GM19351 (cell line): ENCODE measurements at regions not wholly inside any gene's neighbourhood (a gene's known extent, or its start where the extent isn't known, plus 50 kb on each side); places are given as distances from the start of the nearest gene placed in this dataset.

Experiments used
- ATAC-seq: cut with Tn5 transposase; IDR thresholded peaks from one replicate; pipeline ENCODE4 v1.9.1; 2021; ENCODE audit warnings: mild to moderate bottlenecking, moderate library complexity; ENCODE audit not compliant: unreplicated experiment

DNA sequence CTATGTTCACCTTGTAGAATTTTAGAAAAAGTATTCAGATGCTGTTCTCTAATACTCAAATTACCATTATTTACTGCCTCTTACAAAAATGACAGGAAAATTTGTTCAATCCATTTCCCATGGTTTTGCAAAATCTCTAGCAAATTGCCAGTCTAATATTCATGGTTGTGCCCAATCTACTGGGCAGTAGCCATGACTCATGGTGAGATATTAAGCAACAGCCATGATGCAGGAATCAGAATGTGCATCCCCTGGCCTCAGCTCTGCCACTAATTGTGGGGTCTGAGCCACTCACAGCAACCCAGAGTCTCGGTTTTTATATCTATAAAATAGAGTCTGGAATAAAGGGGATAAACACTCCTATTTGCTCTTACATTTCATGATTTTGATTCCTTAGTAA lies 353.6 kb downstream of the DEPDC1B start:
- no peak for ATAC-seq

DNA sequence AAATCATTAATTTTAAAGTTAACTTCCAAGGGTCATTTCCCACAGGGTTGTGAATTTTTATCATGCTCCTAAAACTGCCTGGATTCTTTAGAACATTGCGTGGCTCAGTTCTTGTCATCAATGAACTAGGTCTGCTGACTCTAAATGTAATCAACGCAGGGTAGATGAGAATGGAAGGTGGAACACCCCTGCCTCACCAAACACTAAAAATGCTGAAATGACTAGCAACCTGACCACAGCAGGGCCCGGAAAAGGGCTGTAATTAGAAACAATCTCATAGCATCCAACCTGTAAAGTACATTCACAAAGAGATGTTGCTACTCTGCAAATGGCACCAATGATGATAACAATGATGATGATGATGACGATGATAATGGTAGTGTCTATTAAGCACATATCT lies 356.9 kb downstream of the DEPDC1B start:
- no peak for ATAC-seq

DNA sequence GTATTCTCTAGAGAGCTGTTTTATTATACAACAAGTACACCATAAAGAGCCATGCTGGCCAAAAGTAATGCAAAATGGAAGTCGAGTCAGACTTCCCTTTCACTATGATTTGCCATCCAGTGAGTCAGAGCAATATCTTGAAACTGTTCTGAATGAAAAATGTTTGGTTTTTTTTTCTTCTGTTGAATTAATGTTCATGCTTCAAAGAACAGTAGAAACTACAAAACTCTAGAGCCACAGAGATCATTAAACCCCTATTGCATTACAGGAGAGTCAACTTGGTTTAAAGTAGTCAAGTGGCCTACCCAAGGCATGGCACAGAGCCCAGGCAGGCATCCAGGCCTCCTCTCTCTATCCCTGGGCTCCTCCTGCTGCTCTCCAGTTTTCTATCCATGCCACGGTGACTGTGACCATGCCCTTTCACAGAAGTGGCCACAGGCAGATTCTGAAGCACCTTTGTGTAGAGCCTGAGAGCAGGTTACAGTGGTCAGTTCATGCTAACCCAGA lies 358.9 kb downstream of the DEPDC1B start:
- peak; percentile 68 for ATAC-seq

DNA sequence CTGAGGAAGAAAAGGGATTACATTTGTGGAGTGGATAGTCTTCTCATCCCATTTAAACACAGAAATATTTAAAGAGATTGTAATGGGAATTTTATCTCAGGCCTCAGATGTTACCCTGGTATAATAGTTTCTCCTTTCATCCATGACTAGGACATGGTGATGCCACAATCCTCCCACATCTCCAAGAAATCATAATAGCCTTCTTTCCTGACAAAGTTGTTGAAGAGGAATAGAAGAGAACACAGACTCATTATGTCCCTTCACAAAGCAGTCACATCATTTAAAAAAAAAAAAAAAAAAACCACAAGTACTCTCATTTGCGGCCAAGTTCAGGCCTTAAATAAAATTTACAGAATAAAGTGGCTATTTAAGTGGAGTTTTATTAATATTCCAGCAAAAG lies 359.6 kb downstream of the DEPDC1B start:
- no peak for ATAC-seq

DNA sequence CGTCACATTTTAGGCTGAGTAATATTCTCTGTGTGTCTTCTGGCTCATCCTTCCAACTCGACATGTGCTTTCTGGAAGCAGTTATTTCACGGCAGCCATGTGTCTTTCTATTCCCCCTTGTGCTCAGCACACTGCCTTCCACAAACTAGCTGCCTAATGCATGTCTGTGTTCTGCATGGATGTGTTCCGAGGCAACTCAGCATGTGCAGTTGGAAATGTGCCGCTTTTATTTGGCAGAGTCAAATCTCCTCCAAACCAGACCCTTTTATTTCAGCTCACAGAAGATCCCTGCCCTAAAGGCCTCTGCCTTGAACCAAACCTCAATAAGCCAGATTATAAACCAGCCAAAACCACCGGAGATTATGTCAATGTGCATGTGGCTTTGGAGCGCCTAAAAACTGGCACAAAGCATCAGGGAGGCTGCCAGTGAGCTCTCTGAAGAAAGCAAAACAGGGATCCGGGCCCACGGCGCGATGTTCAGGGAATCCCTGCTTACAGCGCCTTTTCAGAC lies 360.2 kb downstream of the DEPDC1B start:
- ATAC-seq = no peak

DNA sequence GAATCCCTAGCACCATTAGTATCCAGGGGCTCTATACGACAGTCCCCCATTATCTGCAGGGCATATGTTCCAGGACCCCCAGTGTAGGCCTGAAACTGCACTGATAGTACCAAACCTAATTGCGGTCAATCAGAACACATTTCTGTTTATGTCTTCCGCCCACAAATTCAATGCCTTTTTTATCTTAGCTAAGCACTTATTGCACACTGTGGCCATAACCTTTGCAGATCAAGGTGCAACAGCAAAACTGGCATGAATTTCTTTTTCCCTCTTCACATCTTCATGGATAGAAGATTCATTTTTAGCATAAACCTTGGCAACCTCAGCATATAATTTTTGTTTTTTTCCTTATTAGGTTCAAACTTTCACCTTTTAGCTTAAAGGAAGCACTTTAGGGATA lies 361.1 kb downstream of the DEPDC1B start:
- no peak for ATAC-seq

DNA sequence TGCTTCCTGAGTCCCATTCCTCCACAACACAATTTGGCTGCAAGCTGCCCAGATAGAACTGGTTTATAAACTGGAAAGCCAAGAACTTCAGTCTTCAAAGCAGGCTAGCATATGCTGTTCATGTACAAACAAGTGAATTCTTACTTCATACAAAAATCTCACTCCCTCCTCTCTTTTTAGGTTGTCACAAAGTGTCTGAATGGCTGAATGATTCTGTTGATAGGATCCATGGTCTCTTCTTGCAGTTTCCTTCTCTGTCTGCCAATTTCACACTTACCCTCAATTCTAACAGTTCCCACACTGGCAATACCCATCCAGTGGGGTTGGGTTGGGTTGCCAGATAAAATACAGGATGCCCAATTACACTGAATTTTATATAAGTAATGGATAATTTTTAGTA lies 363.5 kb downstream of the DEPDC1B start:
- ATAC-seq = no peak

DNA sequence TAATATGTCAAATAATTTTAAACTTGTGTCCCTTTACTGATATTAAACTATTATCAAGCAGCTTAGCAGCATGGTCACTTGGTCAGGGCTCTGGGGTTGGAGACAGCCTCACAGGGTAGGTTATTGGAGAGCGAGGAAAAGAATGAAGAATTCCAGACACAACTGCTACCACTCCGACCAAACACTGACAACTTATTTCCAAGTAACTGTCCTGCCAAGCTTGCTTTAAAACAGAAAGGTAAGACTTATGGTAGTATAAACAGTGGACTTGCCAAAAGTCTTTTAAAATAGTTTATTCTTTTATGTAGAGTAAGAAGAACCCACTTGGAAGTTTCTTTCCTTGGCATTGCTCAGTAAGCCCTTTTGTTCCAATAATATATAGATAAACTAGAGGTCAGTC lies 364.1 kb downstream of the DEPDC1B start:
- ATAC-seq = no peak

DNA sequence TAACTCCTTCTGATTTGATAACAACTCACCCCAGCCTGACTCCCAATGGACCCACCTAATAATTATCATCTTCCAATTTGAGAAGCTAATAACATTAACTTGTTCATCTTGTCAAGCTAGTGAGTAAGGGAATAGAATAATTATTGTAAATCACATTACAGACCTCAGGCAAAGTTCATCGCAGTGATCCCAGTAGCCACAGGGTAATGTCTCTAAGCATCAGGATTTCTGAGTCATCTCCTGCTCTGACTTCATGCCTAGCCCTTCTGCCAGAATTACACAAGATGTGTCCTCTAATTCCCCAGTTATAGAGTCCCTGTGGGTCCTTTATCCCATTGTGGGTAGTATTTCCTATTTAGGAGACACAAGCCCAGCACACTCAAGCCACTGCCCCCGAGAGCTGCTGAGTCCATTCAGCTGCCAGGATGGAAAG lies 365.7 kb downstream of the DEPDC1B start:
- no peak for ATAC-seq

DNA sequence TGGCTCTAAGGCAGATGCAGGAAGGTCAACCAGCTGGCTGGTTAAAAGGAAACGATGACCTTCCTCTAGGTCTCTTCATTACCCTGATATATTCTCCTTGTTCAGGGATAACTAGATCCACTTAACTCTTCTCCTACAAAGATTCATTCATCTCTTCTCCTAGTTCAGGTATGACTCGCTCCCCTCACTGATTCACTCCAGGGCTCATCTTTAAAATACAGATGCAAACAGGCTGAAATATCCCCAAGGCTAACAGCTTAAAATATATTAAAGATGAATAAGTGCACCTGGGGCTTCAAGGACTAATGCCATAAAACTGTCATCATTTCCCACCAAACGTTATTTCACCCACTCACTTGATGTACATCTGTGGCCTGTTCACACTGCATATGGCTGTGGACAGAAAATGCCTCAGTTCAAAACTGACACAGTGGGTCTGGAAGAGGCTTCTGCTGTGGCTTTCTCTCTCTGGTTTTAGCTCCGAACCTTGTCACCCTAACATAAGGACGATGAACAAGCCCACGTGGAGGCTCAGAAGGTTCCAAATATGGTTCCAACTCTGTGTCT lies 366.9 kb downstream of the DEPDC1B start:
- ATAC-seq = peak; percentile 27

DNA sequence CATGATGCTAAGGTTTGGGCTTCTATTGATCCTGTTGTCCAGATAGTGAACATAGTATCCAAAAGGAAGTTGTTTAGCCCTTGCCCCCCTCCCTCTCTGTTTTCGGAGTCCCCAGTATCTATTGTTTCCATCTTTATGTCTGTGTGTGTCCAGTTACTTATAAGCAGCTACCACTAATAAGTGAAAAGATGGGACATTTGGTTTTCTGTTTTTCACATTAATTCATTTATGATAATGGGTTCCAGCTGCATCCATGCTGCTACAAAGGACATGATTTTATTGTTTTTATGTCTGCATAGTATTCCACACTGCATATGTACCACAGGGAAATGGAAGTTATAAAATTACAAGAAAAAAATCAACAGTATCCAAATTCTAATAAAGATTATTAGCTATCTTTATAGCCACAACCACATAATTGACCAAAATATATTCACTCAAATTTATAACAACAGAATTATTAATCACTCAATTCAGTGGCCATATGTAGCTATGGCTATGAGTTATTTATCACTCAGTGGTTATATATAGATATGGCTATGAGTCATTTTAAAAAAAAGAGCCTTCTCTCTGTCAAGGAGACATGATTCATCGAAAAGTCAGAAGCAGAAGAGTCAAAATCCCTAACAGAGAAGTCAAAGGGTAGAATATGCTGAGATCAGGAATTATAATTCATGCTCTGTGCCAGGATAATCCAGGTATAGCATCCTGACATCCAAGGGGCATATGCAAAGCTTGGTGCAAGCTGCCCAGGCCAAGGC lies 367.5 kb downstream of the DEPDC1B start:
- ATAC-seq = peak; percentile 70

DNA sequence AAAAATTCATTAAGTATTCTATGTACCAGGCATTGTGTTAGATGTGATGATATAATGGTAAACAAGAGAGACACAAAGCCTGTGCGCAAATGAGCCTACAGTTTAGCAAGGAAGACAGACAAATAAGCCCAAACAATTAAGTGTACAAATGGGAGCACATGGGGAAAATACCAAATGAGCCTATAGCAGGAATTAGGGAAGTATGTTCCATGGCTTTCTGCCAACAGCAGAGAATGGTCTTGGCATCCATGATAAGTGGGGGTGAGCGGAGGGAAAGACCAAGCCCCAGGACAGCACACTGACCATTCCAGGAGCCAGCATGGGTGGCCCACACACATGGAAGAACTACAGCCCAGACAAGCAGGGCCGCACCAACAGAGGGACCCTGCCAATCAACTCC lies 369.7 kb downstream of the DEPDC1B start:
- no peak for ATAC-seq

DNA sequence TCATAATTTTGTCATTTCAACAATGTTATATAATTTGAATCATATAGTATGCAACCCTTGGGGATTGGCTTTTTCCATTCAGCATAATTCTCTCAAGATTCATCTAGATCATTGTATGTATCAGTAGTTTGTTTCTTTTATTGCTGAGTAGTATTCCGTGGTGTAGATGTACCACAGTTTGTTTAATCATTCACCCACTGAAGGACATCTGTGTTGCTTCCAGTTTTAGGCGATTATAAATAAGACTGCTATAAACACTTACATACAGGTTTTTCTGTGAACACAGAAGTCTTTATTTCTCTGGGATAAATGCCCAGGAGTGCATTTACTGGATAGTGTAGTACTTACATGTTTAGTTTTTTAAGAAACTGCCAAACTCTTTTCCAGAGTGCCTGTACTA lies 374.1 kb downstream of the DEPDC1B start:
- no peak for ATAC-seq

DNA sequence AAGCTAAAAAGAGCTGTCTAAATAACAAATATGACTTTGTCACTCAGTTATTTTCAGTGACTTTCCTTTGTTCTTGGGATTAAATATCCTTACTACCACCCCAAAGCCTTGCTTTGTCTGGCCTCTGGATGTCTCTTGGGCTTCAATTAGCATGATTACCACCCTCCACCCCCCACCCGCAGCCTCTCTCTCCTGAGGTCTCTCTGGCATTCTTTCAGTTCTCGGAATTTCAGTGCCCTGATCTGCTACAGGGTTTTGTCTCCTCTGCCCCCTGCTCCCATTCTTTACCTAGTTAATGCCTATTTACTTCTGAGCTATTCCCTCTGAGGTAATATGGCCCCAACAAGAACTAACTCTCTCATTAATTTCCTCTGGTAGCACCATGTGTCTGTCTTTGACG lies 376.4 kb downstream of the DEPDC1B start:
- no peak for ATAC-seq

DNA sequence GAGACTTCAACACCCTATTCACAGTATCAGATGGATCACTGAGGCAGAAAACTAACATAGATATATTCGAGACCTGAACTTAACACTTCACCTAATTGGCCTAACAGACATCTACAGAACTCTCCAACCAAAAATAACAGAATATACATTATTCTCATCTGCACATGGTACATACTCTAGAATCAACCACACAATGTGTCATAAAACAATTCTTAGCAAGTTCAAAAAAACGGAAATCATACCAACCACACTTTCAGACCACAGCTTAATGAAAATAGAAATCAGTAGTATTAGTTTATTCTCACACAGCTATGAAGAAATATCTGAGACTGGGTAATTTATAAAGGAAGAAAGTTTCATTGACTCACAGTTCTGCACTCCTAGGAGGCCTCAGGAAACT lies 387.9 kb downstream of the DEPDC1B start:
- ATAC-seq = no peak

DNA sequence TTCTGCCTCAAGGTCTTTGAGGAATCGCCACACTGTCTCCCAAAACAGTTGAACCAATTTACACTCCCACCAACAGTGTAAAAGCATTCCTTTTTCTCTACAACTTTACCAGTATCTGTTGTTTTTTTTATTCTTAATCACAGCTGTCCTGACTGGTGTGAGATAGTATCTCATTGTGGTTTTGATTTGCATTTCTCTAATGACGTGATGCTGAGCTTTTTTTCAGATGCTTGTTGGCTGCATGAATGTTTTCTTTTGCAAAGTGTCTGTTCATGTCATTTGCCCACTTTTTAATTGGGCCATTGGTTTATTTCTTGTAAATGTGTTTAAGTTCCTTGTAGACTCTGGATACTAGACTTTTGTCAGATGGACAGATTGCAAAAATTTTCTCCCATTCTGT lies 400.0 kb downstream of the DEPDC1B start:
- no peak for ATAC-seq

DNA sequence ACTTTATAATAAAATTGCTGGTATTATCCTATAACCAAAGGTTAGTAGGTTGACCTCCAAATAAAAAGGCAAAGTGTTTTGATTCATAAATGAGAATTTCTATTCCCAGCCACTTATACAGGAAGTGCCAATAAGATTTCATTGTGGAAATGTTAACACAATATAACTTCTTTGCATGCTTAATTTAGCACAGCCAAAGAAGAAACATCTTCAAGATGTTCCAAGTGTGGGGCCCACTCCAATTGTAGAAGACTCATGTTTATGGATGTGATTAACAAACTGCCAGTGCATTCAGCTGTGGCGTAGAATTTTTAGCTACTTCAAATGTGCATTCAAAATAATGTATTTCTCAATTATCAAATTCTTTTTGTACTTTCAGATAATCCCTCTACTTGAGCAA lies 402.3 kb downstream of the DEPDC1B start:
- no peak for ATAC-seq

DNA sequence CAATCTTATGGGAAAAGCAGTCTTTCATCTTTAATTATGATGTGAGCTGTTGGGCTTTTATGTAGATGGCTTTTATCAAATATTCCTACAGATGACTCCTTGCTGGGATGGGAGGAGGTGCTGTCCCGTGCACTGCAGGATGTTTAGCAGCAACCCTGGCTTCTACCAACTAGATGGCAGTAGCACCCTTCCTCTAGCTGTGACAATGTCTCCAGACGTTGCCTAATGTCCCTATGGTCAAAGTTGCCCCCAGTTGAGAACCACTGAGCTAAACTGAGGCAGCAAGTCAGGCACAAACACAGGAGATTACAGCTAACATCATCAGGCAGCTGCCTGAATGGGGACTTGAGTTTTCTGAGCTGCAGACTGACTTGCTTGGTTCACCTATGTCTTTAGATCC lies 401.9 kb upstream of the PDE4D start:
- no peak for ATAC-seq

DNA sequence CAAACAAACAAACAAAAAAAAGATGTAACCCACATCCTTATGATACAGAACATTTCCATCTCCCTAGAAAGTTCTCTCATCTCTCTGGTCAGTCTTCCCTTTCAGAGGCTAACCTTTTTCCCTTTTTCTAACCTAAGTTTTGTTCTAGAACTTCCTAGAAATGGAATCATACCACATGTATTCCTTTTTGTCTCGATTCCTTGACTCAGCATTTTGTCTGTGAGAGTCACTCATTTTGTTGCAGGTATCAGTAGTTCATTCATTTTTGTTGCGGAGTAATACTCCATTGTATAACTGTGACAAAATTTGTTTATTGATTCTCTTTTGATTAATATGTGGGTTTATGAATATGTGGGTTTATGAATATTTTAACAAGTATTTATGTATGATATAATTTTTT lies 400.0 kb upstream of the PDE4D start:
- ATAC-seq = no peak

DNA sequence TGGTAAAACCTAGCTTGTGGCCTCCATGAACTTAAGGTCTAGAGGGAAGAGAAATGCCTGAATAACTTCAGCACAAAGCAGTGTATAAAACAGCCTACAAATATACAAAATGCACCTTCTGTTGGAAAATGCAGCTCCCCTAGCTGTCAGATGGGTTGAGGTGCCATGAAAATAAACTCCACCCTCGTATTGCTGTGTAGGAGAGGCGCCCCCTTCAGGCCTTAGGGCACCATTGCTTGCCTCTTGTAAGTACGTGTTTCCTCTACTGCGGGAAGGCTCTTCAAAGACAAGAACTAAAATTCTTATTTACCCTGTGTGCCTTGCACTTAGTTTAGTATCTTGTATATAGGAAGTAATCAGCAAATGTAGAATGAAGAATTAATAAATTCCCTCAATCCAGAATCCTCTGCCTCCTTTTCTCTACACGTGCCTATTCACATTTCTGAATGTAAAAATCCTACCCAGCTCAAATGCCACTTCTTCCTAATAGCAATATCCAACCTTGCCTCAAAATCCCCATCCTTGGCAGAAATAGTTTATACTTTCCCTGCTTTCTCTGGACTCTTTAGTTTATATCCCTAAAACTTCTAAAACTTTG lies 393.7 kb upstream of the PDE4D start:
- ATAC-seq = peak; percentile 88

DNA sequence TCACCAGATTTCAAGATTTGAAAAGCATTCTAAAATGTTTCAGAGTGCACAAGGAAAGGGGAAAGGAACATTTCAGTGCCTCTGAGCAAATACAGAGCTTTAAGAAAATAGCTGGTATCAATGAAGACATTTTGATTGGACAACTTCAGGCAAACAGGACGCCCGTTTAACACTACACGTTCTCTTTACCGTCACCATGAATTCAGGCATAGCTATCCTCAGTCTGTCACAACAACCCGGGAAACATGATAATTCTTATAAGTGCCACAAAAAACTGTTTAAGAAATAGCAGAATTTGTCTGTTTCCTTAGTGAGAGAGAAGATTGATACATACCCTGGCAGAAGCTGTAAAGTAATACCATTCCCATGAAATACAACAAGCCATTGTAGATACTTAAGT lies 392.4 kb upstream of the PDE4D start:
- ATAC-seq = no peak

DNA sequence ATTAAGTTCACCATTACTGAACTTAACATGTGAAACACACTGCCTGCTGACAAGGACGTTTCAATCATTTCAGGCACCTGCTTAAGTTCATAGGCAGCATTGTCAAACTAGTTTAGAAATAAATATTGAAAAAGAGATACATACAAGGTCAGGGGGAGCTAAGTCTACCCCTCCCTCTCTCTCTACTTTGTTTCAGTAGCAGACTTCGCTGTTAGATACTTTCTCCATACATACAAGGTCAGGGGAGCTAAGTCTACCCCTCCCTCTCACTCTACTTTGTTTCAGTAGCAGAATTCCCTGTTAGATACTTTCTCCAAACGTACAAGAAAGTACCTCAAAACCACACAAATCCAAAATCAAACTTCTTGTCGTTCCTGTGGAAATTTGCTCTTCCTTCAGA lies 387.4 kb upstream of the PDE4D start:
- ATAC-seq = no peak
